Liver (tissue), 3 donors: ENCODE measurements at regions not wholly inside any gene's neighbourhood (a gene's known extent, or its start where the extent isn't known, plus 50 kb on each side); places are given as distances from the start of the nearest gene placed in this dataset.

ENCODE experiments used
- RXRA ChIP-seq, 2 donors: IDR thresholded peaks; 2 replicates each; pipeline ENCODE4 v1.6.1; 2017 to 2018; ENCODE audit warnings: antibody characterized with exemption in 2 of 2, mild to moderate bottlenecking in 1 of 2
- SP1 ChIP-seq: IDR thresholded peaks from 2 replicates; pipeline ENCODE4 v1.6.1; 2018; ENCODE audit warnings: antibody characterized with exemption, mild to moderate bottlenecking
- TAF1 ChIP-seq: conservative IDR thresholded peaks from 2 replicates; pipeline ENCODE4 v1.6.1; 2016; ENCODE audit warnings: antibody characterized with exemption, mild to moderate bottlenecking
- YY1 ChIP-seq: IDR thresholded peaks from 2 replicates; pipeline ENCODE4 v1.6.1; 2016; ENCODE audit warnings: antibody characterized with exemption, mild to moderate bottlenecking
- TF ChIP-seq, protein P1 (sequence below): fragments of 150-350 bp; IDR thresholded peaks from 2 replicates; pipeline ENCODE4 v1.5.1; 2017; ENCODE audit warnings: improper control_type of control experiment, low read depth, low read length; ENCODE audit not compliant: missing input control
- TF ChIP-seq, protein P2 (sequence below): IDR thresholded peaks from 2 replicates; pipeline ENCODE4 v1.6.1; 2016; ENCODE audit warnings: antibody characterized with exemption
- donor health status: healthy.
- donor health status: healthy.

DNA sequence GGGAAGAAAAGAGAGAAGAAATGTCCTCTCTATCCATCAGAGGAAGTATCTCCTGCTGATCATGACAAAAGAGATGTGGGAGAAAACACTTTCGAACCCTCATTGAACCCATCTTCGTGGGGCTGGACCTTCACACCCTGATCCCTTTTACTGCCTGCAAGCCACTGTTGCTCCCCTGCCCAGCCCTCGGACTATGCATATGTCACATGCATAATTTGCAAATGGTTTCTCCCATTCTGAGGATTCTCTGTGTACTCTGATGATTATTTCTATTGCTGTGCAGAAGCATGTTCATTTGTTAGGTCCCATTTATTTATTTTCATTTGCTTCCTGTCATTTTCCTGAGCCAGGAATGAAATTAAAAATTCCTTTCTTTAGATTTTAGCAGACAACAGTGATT lies 64.7 kb downstream of the DNAAF9 start:
- TF ChIP-seq, protein P1, sequence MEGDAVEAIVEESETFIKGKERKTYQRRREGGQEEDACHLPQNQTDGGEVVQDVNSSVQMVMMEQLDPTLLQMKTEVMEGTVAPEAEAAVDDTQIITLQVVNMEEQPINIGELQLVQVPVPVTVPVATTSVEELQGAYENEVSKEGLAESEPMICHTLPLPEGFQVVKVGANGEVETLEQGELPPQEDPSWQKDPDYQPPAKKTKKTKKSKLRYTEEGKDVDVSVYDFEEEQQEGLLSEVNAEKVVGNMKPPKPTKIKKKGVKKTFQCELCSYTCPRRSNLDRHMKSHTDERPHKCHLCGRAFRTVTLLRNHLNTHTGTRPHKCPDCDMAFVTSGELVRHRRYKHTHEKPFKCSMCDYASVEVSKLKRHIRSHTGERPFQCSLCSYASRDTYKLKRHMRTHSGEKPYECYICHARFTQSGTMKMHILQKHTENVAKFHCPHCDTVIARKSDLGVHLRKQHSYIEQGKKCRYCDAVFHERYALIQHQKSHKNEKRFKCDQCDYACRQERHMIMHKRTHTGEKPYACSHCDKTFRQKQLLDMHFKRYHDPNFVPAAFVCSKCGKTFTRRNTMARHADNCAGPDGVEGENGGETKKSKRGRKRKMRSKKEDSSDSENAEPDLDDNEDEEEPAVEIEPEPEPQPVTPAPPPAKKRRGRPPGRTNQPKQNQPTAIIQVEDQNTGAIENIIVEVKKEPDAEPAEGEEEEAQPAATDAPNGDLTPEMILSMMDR = no peak
- TF ChIP-seq YY1 = no peak
- TF ChIP-seq, protein P2, sequence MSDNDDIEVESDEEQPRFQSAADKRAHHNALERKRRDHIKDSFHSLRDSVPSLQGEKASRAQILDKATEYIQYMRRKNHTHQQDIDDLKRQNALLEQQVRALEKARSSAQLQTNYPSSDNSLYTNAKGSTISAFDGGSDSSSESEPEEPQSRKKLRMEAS = no peak
- TF ChIP-seq TAF1 = no peak
- TF ChIP-seq RXRA (IDR thresholded peaks at IDR 0.05) = no peak
- no peak for TF ChIP-seq SP1
